MM.1S (cell line): ENCODE measurements at regions not wholly inside any gene's neighbourhood (a gene's known extent, or its start where the extent isn't known, plus 50 kb on each side); places are given as distances from the start of the nearest gene placed in this dataset.

Experiments
- EZH2 ChIP-seq: fragments of 300-600 bp; sonication (generic); optimal IDR thresholded peaks from 2 replicates; pipeline ENCODE3; 2017; ENCODE audit warnings: low read depth, mild to moderate bottlenecking, antibody characterized with exemption, low read length, mixed read lengths
- EZH2phosphoT487 ChIP-seq: fragments of 300-600 bp; sonication (generic); IDR thresholded peaks from 2 replicates; pipeline ENCODE4 v1.6.1; 2018; ENCODE audit warnings: antibody characterized with exemption, low read length
- TF ChIP-seq, protein P1 (sequence below): fragments of 300-600 bp; sonication (generic); IDR thresholded peaks from 2 replicates; pipeline ENCODE4 v1.5.1; 2016; ENCODE audit warnings: antibody characterized with exemption, low read length, mixed read lengths

DNA sequence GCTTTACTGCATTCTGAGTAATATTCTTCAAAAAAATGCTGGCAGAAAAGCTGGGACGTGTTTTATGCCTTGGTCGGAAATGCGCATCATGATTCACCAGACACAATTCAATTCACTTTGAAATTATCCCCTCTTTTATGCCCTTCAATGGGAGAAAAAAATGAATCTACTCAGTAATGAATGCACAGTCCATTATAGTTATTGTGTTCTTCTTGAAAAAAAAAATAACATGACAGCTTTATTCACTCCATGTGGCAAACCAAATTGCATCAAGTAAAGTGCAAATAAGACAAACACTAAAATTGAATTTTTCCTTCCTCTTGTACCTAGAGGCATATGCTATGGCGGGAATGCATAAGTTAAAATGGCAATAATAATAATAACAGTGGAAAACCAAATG, 159.4 kb upstream of the IFNG-AS1 start:
- TF ChIP-seq, protein P1, sequence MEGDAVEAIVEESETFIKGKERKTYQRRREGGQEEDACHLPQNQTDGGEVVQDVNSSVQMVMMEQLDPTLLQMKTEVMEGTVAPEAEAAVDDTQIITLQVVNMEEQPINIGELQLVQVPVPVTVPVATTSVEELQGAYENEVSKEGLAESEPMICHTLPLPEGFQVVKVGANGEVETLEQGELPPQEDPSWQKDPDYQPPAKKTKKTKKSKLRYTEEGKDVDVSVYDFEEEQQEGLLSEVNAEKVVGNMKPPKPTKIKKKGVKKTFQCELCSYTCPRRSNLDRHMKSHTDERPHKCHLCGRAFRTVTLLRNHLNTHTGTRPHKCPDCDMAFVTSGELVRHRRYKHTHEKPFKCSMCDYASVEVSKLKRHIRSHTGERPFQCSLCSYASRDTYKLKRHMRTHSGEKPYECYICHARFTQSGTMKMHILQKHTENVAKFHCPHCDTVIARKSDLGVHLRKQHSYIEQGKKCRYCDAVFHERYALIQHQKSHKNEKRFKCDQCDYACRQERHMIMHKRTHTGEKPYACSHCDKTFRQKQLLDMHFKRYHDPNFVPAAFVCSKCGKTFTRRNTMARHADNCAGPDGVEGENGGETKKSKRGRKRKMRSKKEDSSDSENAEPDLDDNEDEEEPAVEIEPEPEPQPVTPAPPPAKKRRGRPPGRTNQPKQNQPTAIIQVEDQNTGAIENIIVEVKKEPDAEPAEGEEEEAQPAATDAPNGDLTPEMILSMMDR, result no peak
- no peak for TF ChIP-seq EZH2
- TF ChIP-seq EZH2phosphoT487, result no peak
